ENCODE measurements at regions not wholly inside any gene's neighbourhood (a gene's known extent, or its start where the extent isn't known, plus 50 kb on each side); places are given as distances from the start of the nearest gene placed in this dataset.

GRCh38 chr18:22346401-22346952 is 71.2 kb downstream of the CTAGE1 start:
- Histone ChIP-seq H3K27ac (ENCODE audit: low read depth in 1 of 2, low read length in 2 of 2) (peak overlapping the region; percentile 79 to 87), H3K27me3 (ENCODE audit: control insufficient read depth in 4 of 4, insufficient read depth in 4 of 4, low read length in 3 of 4) (no peaks in the 10 kb centered on the region), H3K4me3 (ENCODE audit: low read depth in 1 of 3, low read length in 3 of 3) (no peak overlapping the region), H3K36me3 (ENCODE audit: control insufficient read depth in 4 of 4, insufficient read depth in 3 of 4, low read depth in 1 of 4, low read length in 3 of 4) (no peaks in the 10 kb centered on the region), H3K9ac (ENCODE audit: low read depth in 1 of 2, low read length in 2 of 2) (peak overlapping the region in 1 of 2 donors; percentile 59), H3K9me3 (ENCODE audit: control insufficient read depth in 4 of 4, low read length in 3 of 4) (no peaks in the 10 kb centered on the region), H3K4me1 (ENCODE audit: control insufficient read depth in 4 of 4, insufficient read depth in 4 of 4, low read length in 3 of 4) (peaks cover 8 to 38% (median 25%) of the 10 kb centered on the region in 4 donors)
- WGBS: 26% methylated on average over 2 of the region's 2 CpGs
- TF ChIP-seq FOXA1 (IDR thresholded peaks at IDR 0.05) (no peak), HNF4A (conservative IDR thresholded peaks at IDR 0.05) (no peak), REST (IDR thresholded peaks at IDR 0.05) (no peak), EGR1 (IDR thresholded peaks at IDR 0.05; ENCODE audit: low read depth in 2 of 2) (no peak), FOXA2 (IDR thresholded peaks at IDR 0.05) (no peak), NR2F2 (IDR thresholded peaks at IDR 0.05) (no peak), SP1 (IDR thresholded peaks at IDR 0.05) (no peak), GABPA (IDR thresholded peaks at IDR 0.05 in 1 of 2, conservative IDR thresholded peaks at IDR 0.05 in 1 of 2) (no peak), HNF4G (IDR thresholded peaks at IDR 0.05) (no peak), TAF1 (conservative IDR thresholded peaks at IDR 0.05) (no peak)
- TF ChIP-seq, protein P1, sequence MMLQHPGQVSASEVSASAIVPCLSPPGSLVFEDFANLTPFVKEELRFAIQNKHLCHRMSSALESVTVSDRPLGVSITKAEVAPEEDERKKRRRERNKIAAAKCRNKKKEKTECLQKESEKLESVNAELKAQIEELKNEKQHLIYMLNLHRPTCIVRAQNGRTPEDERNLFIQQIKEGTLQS (IDR thresholded peaks at IDR 0.05): no peak
- no peak for DNase-seq (ENCODE audit: low spot score)

GRCh38 chr18:22345718-22346117 is 72.0 kb downstream of the CTAGE1 start:
- H3K27ac ChIP-seq (ENCODE audit: low read depth in 1 of 2, low read length in 2 of 2): peak overlapping the region; percentile 79 to 87
- TF ChIP-seq GABPA (IDR thresholded peaks at IDR 0.05 in 1 of 2, conservative IDR thresholded peaks at IDR 0.05 in 1 of 2): no peak
- no peak for TF ChIP-seq SP1 (IDR thresholded peaks at IDR 0.05)
- no peak for TF ChIP-seq HNF4A (conservative IDR thresholded peaks at IDR 0.05)
- peak; percentile 28 for TF ChIP-seq NR2F2 (IDR thresholded peaks at IDR 0.05)
- TF ChIP-seq, protein P2, sequence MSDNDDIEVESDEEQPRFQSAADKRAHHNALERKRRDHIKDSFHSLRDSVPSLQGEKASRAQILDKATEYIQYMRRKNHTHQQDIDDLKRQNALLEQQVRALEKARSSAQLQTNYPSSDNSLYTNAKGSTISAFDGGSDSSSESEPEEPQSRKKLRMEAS (IDR thresholded peaks at IDR 0.05): no peak
- TF ChIP-seq FOXA2 (IDR thresholded peaks at IDR 0.05): no peak
- TF ChIP-seq RAD21 (IDR thresholded peaks at IDR 0.05): no peak
- TF ChIP-seq RXRA (IDR thresholded peaks at IDR 0.05): peak in 1 of 2 donors; percentile 54
- TF ChIP-seq, protein P3, sequence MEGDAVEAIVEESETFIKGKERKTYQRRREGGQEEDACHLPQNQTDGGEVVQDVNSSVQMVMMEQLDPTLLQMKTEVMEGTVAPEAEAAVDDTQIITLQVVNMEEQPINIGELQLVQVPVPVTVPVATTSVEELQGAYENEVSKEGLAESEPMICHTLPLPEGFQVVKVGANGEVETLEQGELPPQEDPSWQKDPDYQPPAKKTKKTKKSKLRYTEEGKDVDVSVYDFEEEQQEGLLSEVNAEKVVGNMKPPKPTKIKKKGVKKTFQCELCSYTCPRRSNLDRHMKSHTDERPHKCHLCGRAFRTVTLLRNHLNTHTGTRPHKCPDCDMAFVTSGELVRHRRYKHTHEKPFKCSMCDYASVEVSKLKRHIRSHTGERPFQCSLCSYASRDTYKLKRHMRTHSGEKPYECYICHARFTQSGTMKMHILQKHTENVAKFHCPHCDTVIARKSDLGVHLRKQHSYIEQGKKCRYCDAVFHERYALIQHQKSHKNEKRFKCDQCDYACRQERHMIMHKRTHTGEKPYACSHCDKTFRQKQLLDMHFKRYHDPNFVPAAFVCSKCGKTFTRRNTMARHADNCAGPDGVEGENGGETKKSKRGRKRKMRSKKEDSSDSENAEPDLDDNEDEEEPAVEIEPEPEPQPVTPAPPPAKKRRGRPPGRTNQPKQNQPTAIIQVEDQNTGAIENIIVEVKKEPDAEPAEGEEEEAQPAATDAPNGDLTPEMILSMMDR (IDR thresholded peaks at IDR 0.05; ENCODE audit: low read depth, low read length, missing input control): no peak
- TF ChIP-seq FOXA1 (IDR thresholded peaks at IDR 0.05): no peak
- TF ChIP-seq, protein P1 (IDR thresholded peaks at IDR 0.05): no peak
- TF ChIP-seq JUND (IDR thresholded peaks at IDR 0.05): peak in 1 of 2 donors; percentile 20
- no peak for TF ChIP-seq TAF1 (conservative IDR thresholded peaks at IDR 0.05)
- TF ChIP-seq REST (IDR thresholded peaks at IDR 0.05): peak; percentile 19
- no peak for TF ChIP-seq EGR1 (IDR thresholded peaks at IDR 0.05; ENCODE audit: low read depth in 2 of 2)
- 25% methylated on average over 2 of the region's 2 CpGs for WGBS
- peak overlapping the region in 1 of 2 donors; percentile 56 for H3K9ac ChIP-seq (ENCODE audit: low read depth in 1 of 2, low read length in 2 of 2)
- no peak overlapping the region for H3K4me3 ChIP-seq (ENCODE audit: low read depth in 1 of 3, low read length in 3 of 3)
- no peak for DNase-seq (ENCODE audit: low spot score)
- H3K4me1 ChIP-seq (ENCODE audit: control insufficient read depth in 4 of 4, insufficient read depth in 4 of 4, low read length in 3 of 4): peaks cover 8 to 37% (median 25%) of the 10 kb centered on the region in 4 donors
- no peaks in the 10 kb centered on the region for H3K27me3 ChIP-seq (ENCODE audit: control insufficient read depth in 4 of 4, insufficient read depth in 4 of 4, low read length in 3 of 4)
- no peaks in the 10 kb centered on the region for H3K9me3 ChIP-seq (ENCODE audit: control insufficient read depth in 4 of 4, low read length in 3 of 4)
- H3K36me3 ChIP-seq (ENCODE audit: control insufficient read depth in 4 of 4, insufficient read depth in 3 of 4, low read depth in 1 of 4, low read length in 3 of 4): no peaks in the 10 kb centered on the region

All from liver (tissue), 8 donors.